ENCODE measurements at regions not wholly inside any gene's neighbourhood (a gene's known extent, or its start where the extent isn't known, plus 50 kb on each side); places are given as distances from the start of the nearest gene placed in this dataset.

DNA sequence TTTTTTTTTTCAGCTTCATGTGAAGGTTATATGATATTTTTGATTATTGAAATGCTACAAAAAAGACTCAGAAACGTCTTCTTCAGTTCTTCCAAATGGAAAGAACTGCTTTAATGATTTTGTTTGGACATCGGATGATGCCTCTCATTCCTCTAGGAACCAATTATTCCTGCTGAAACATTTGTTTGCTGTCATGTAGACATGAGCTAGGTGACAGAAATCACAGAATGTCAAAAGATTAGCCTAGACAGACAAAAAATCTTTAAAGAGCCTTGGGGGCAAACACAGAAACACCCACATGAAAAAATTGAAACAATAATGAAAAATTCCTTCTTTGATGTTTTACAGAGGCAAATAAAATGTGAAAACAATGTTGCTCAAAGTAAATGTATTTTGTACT is 244.2 kb upstream of the EDIL3 start:
- TF ChIP-seq GABPB1 (CRISPR knock-in tag; IDR thresholded peaks at IDR 0.05) (no peak), MZF1 (CRISPR knock-in tag; IDR thresholded peaks at IDR 0.05; ENCODE audit: borderline replicate concordance) (no peak), RXRA (CRISPR knock-in tag; IDR thresholded peaks at IDR 0.05) (no peak), POLR2A (IDR thresholded peaks at IDR 0.05; ENCODE audit: insufficient read depth in 1 of 2, low read depth in 2 of 2, low read length in 2 of 2) (no peak), KAT2B (IDR thresholded peaks at IDR 0.05; ENCODE audit: borderline replicate concordance, low read depth, low read length) (no peak)
- TF ChIP-seq, protein P1, sequence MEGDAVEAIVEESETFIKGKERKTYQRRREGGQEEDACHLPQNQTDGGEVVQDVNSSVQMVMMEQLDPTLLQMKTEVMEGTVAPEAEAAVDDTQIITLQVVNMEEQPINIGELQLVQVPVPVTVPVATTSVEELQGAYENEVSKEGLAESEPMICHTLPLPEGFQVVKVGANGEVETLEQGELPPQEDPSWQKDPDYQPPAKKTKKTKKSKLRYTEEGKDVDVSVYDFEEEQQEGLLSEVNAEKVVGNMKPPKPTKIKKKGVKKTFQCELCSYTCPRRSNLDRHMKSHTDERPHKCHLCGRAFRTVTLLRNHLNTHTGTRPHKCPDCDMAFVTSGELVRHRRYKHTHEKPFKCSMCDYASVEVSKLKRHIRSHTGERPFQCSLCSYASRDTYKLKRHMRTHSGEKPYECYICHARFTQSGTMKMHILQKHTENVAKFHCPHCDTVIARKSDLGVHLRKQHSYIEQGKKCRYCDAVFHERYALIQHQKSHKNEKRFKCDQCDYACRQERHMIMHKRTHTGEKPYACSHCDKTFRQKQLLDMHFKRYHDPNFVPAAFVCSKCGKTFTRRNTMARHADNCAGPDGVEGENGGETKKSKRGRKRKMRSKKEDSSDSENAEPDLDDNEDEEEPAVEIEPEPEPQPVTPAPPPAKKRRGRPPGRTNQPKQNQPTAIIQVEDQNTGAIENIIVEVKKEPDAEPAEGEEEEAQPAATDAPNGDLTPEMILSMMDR (CRISPR knock-in tag; IDR thresholded peaks at IDR 0.05) = no peak
- TF ChIP-seq, protein P2, sequence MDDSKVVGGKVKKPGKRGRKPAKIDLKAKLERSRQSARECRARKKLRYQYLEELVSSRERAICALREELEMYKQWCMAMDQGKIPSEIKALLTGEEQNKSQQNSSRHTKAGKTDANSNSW (CRISPR knock-in tag; IDR thresholded peaks at IDR 0.05; ENCODE audit: borderline replicate concordance) = no peak

Measured in HepG2 (cell line).